Heart left ventricle (tissue), 13 donors: ENCODE measurements at regions not wholly inside any gene's neighbourhood (a gene's known extent, or its start where the extent isn't known, plus 50 kb on each side); places are given as distances from the start of the nearest gene placed in this dataset.

ENCODE experiments used
- POLR2A ChIP-seq, 2 donors: fragments of 450-650 bp; IDR thresholded peaks; one replicate each; pipeline ENCODE4 v1.6.1; 2017; ENCODE audit warnings: antibody characterized with exemption in 2 of 2, mild to moderate bottlenecking in 2 of 2, moderate library complexity in 2 of 2
- TF ChIP-seq, protein P1 (sequence below), 12 donors: fragments of 200-600 bp; sonication (generic) in 4 of 12; IDR thresholded peaks; one replicate each; pipeline versions ENCODE4 v1.5.0 to v1.8.0; 2018 to 2022; ENCODE audit warnings: antibody characterized with exemption in 12 of 12, mild to moderate bottlenecking in 5 of 12
- donor health status: ischemic (EF 13 %, LVEDD 7.1; RV severe dilation, severe dysfunction).
- donor health status: DM: no; HTN: yes; CAD: no.
- donor health status: DM: no; HTN: no; CAD: no.
- donor health status: ischemic (EF 25% LVEDD 6.9; RV normal size, moderate dysfunction).
- donor health status: ischemic (EF 25% LVEDD 5.7; RV mildly dilated, moderate dysfunction).
- donor health status: ischemic (EF 35%, LVEDD 5.7; RV mildly dilated, moderate dysfunction).
- donor health status: nonischemic (EF 11% LVEDD 7.7; RV severe dilation, severe dysfunction).
- donor health status: DM: yes; HTN: yes; CAD: no.
- donor health status: PGD.
- donor health status: ischemic (EF 29% LVEDD 5.4; RV normal size, mild dysfunction).
- donor health status: nonischemic (EF 23%, LVEDD 6.1; RV moderate dilation, normal function).

DNA sequence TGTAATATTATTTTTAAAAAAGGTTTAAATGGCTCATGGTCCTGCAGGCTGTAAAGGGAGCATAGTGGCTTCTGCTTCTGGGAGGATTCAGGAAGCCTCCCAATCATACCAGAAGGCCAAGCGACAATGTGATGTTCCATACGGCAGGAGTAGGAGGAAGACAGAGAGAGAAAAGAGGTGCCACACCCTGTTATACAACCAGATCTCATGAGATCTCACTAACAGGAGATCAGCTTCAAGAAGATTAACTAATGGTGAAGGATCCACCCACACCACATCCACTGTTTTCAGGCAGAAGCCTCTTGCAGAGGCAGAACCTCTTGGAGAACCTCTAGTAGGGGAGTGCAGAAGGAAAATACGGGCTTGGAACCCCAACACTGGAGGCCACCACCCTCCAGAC, 103.9 kb upstream of the TEKT4 start:
- no peak for TF ChIP-seq POLR2A (IDR thresholded peaks at IDR 0.05)
- TF ChIP-seq, protein P1, sequence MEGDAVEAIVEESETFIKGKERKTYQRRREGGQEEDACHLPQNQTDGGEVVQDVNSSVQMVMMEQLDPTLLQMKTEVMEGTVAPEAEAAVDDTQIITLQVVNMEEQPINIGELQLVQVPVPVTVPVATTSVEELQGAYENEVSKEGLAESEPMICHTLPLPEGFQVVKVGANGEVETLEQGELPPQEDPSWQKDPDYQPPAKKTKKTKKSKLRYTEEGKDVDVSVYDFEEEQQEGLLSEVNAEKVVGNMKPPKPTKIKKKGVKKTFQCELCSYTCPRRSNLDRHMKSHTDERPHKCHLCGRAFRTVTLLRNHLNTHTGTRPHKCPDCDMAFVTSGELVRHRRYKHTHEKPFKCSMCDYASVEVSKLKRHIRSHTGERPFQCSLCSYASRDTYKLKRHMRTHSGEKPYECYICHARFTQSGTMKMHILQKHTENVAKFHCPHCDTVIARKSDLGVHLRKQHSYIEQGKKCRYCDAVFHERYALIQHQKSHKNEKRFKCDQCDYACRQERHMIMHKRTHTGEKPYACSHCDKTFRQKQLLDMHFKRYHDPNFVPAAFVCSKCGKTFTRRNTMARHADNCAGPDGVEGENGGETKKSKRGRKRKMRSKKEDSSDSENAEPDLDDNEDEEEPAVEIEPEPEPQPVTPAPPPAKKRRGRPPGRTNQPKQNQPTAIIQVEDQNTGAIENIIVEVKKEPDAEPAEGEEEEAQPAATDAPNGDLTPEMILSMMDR (IDR thresholded peaks at IDR 0.05): no peak
